ENCODE measurements at regions not wholly inside any gene's neighbourhood (a gene's known extent, or its start where the extent isn't known, plus 50 kb on each side); places are given as distances from the start of the nearest gene placed in this dataset.

GRCh38 chrX:113726466-113726865 is 857.4 kb upstream of the HTR2C start:
- DNase-seq = no peak

GRCh38 chrX:113726009-113726408 is 857.9 kb upstream of the HTR2C start:
- DNase-seq = no peak

GRCh38 chrX:113699939-113700338 is 859.3 kb upstream of the AMOT start:
- no peak for DNase-seq

- DNase-seq = no peak
Observed at GRCh38 chrX:113675278-113675677, 834.6 kb upstream of the AMOT start.

GRCh38 chrX:113651306-113651705 is 810.7 kb upstream of the AMOT start:
- DNase-seq = no peak

- DNase-seq = no peak
Observed at GRCh38 chrX:113644426-113644825, 803.8 kb upstream of the AMOT start.

GRCh38 chrX:113634565-113634964 is 793.9 kb upstream of the AMOT start:
- no peak for DNase-seq

- no peak for DNase-seq
Observed at GRCh38 chrX:113629326-113629725, 788.7 kb upstream of the AMOT start.

- no peak for DNase-seq
Observed at GRCh38 chrX:113594123-113594841, 753.7 kb upstream of the AMOT start.

- no peak for DNase-seq
Observed at GRCh38 chrX:113586281-113586898, 745.8 kb upstream of the AMOT start.

GRCh38 chrX:113580486-113580885 is 739.9 kb upstream of the AMOT start:
- DNase-seq = no peak

GRCh38 chrX:113558576-113558975 is 717.9 kb upstream of the AMOT start:
- DNase-seq = no peak

- DNase-seq = no peak
Observed at GRCh38 chrX:113551919-113552318, 711.3 kb upstream of the AMOT start.

GRCh38 chrX:113548308-113549015 is 707.8 kb upstream of the AMOT start:
- DNase-seq = no peak

- DNase-seq = no peak
Observed at GRCh38 chrX:113545040-113545439, 704.4 kb upstream of the AMOT start.

GRCh38 chrX:113539599-113540356 is 699.1 kb upstream of the AMOT start:
- no peak for DNase-seq

- DNase-seq = no peak
Observed at GRCh38 chrX:113529426-113530013, 688.9 kb upstream of the AMOT start.

- no peak for DNase-seq
Observed at GRCh38 chrX:113522814-113523213, 682.2 kb upstream of the AMOT start.

- no peak for DNase-seq
Observed at GRCh38 chrX:113514906-113515305, 674.3 kb upstream of the AMOT start.

- no peak for DNase-seq
Observed at GRCh38 chrX:113512700-113513395, 672.2 kb upstream of the AMOT start.

- no peak for DNase-seq
Observed at GRCh38 chrX:113510586-113510985, 670.0 kb upstream of the AMOT start.

- no peak for DNase-seq
Observed at GRCh38 chrX:113492895-113493294, 652.3 kb upstream of the AMOT start.

All from suppressor macrophage treated with lipopolysaccharide for 1 hour (primary cell).